ENCODE measurements at regions not wholly inside any gene's neighbourhood (a gene's known extent, or its start where the extent isn't known, plus 50 kb on each side); places are given as distances from the start of the nearest gene placed in this dataset.

GRCh38 chr3:115272036-115272824 lies 125.1 kb upstream of the ZBTB20 start:
- Histone ChIP-seq H3K9me3 (ENCODE audit: low read length) (no peaks in the 10 kb centered on the region), H3K36me3 (ENCODE audit: insufficient read depth, low read length) (no peaks in the 10 kb centered on the region), H2AFZ (ENCODE audit: low read depth, low read length) (no peak overlapping the region), H3K4me3 (ENCODE audit: low read length) (no peak overlapping the region), H3K4me1 (ENCODE audit: insufficient read depth, low read length) (peaks cover 18% of the 10 kb centered on the region), H3K27me3 (ENCODE audit: insufficient read depth, low read length) (no peaks in the 10 kb centered on the region)

- Histone ChIP-seq H3K9me3 (ENCODE audit: low read length) (no peaks in the 10 kb centered on the region), H3K4me3 (ENCODE audit: low read length) (no peak overlapping the region), H2AFZ (ENCODE audit: low read depth, low read length) (no peak overlapping the region), H3K27me3 (ENCODE audit: insufficient read depth, low read length) (no peaks in the 10 kb centered on the region), H3K4me1 (ENCODE audit: insufficient read depth, low read length) (peaks cover 15% of the 10 kb centered on the region), H3K36me3 (ENCODE audit: insufficient read depth, low read length) (no peaks in the 10 kb centered on the region)
Observed at GRCh38 chr3:115275896-115276295, 128.8 kb upstream of the ZBTB20 start.

- H2AFZ ChIP-seq (ENCODE audit: low read depth, low read length): no peak overlapping the region
Observed at GRCh38 chr3:115279939-115280338, 132.9 kb upstream of the ZBTB20 start.

GRCh38 chr3:115280506-115280905 lies 133.4 kb upstream of the ZBTB20 start:
- Histone ChIP-seq H3K4me1 (ENCODE audit: insufficient read depth, low read length) (no peaks in the 10 kb centered on the region), H3K9me3 (ENCODE audit: low read length) (no peaks in the 10 kb centered on the region), H3K27me3 (ENCODE audit: insufficient read depth, low read length) (no peaks in the 10 kb centered on the region), H3K36me3 (ENCODE audit: insufficient read depth, low read length) (no peaks in the 10 kb centered on the region), H2AFZ (ENCODE audit: low read depth, low read length) (no peak overlapping the region), H3K4me3 (ENCODE audit: low read length) (no peak overlapping the region)

More at GRCh38 chr3:115279939-115280338, 132.9 kb upstream of the ZBTB20 start:
- H3K9me3 ChIP-seq (ENCODE audit: low read length): no peaks in the 10 kb centered on the region
- H3K27me3 ChIP-seq (ENCODE audit: insufficient read depth, low read length): no peaks in the 10 kb centered on the region
- H3K4me3 ChIP-seq (ENCODE audit: low read length): no peak overlapping the region
- H3K36me3 ChIP-seq (ENCODE audit: insufficient read depth, low read length): no peaks in the 10 kb centered on the region
- no peaks in the 10 kb centered on the region for H3K4me1 ChIP-seq (ENCODE audit: insufficient read depth, low read length)

- Histone ChIP-seq H3K9me3 (ENCODE audit: low read length) (no peaks in the 10 kb centered on the region), H3K36me3 (ENCODE audit: insufficient read depth, low read length) (no peaks in the 10 kb centered on the region), H2AFZ (ENCODE audit: low read depth, low read length) (no peak overlapping the region), H3K4me1 (ENCODE audit: insufficient read depth, low read length) (no peaks in the 10 kb centered on the region), H3K27me3 (ENCODE audit: insufficient read depth, low read length) (no peaks in the 10 kb centered on the region), H3K4me3 (ENCODE audit: low read length) (no peak overlapping the region)
Observed at GRCh38 chr3:115281697-115282675, 134.9 kb upstream of the ZBTB20 start.

- Histone ChIP-seq H3K36me3 (ENCODE audit: insufficient read depth, low read length) (no peaks in the 10 kb centered on the region), H3K27me3 (ENCODE audit: insufficient read depth, low read length) (no peaks in the 10 kb centered on the region), H3K9me3 (ENCODE audit: low read length) (no peaks in the 10 kb centered on the region), H3K4me1 (ENCODE audit: insufficient read depth, low read length) (no peaks in the 10 kb centered on the region), H3K4me3 (ENCODE audit: low read length) (no peak overlapping the region), H2AFZ (ENCODE audit: low read depth, low read length) (peak overlapping the region; percentile 26)
Observed at GRCh38 chr3:115284980-115285379, 137.9 kb upstream of the ZBTB20 start.

GRCh38 chr3:115286529-115287197 lies 139.6 kb upstream of the ZBTB20 start:
- Histone ChIP-seq H3K27me3 (ENCODE audit: insufficient read depth, low read length) (no peaks in the 10 kb centered on the region), H3K36me3 (ENCODE audit: insufficient read depth, low read length) (no peaks in the 10 kb centered on the region), H3K4me1 (ENCODE audit: insufficient read depth, low read length) (no peaks in the 10 kb centered on the region), H3K9me3 (ENCODE audit: low read length) (no peaks in the 10 kb centered on the region), H3K4me3 (ENCODE audit: low read length) (no peak overlapping the region), H2AFZ (ENCODE audit: low read depth, low read length) (no peak overlapping the region)

GRCh38 chr3:115287198-115287597 lies 140.1 kb upstream of the ZBTB20 start:
- Histone ChIP-seq H3K36me3 (ENCODE audit: insufficient read depth, low read length) (no peaks in the 10 kb centered on the region), H2AFZ (ENCODE audit: low read depth, low read length) (no peak overlapping the region), H3K4me1 (ENCODE audit: insufficient read depth, low read length) (no peaks in the 10 kb centered on the region), H3K27me3 (ENCODE audit: insufficient read depth, low read length) (no peaks in the 10 kb centered on the region), H3K9me3 (ENCODE audit: low read length) (no peaks in the 10 kb centered on the region), H3K4me3 (ENCODE audit: low read length) (no peak overlapping the region)

GRCh38 chr3:115292131-115292530 lies 145.0 kb upstream of the ZBTB20 start:
- Histone ChIP-seq H3K36me3 (ENCODE audit: insufficient read depth, low read length) (no peaks in the 10 kb centered on the region), H3K27me3 (ENCODE audit: insufficient read depth, low read length) (no peaks in the 10 kb centered on the region), H3K4me1 (ENCODE audit: insufficient read depth, low read length) (peaks cover 2% of the 10 kb centered on the region), H3K9me3 (ENCODE audit: low read length) (no peaks in the 10 kb centered on the region), H2AFZ (ENCODE audit: low read depth, low read length) (no peak overlapping the region), H3K4me3 (ENCODE audit: low read length) (no peak overlapping the region)

- Histone ChIP-seq H3K4me1 (ENCODE audit: insufficient read depth, low read length) (peaks cover 2% of the 10 kb centered on the region), H3K27me3 (ENCODE audit: insufficient read depth, low read length) (no peaks in the 10 kb centered on the region), H3K9me3 (ENCODE audit: low read length) (no peaks in the 10 kb centered on the region), H3K4me3 (ENCODE audit: low read length) (no peak overlapping the region), H2AFZ (ENCODE audit: low read depth, low read length) (no peak overlapping the region), H3K36me3 (ENCODE audit: insufficient read depth, low read length) (no peaks in the 10 kb centered on the region)
Observed at GRCh38 chr3:115292677-115293165, 145.6 kb upstream of the ZBTB20 start.

- Histone ChIP-seq H3K9me3 (ENCODE audit: low read length) (no peaks in the 10 kb centered on the region), H3K36me3 (ENCODE audit: insufficient read depth, low read length) (no peaks in the 10 kb centered on the region), H3K4me3 (ENCODE audit: low read length) (no peak overlapping the region), H3K27me3 (ENCODE audit: insufficient read depth, low read length) (no peaks in the 10 kb centered on the region), H3K4me1 (ENCODE audit: insufficient read depth, low read length) (peaks cover 2% of the 10 kb centered on the region), H2AFZ (ENCODE audit: low read depth, low read length) (no peak overlapping the region)
Observed at GRCh38 chr3:115293321-115293720, 146.2 kb upstream of the ZBTB20 start.

GRCh38 chr3:115301364-115301860 lies 154.3 kb upstream of the ZBTB20 start:
- H3K9me3 ChIP-seq (ENCODE audit: low read length): no peaks in the 10 kb centered on the region
- no peak overlapping the region for H2AFZ ChIP-seq (ENCODE audit: low read depth, low read length)
- H3K4me1 ChIP-seq (ENCODE audit: insufficient read depth, low read length): peaks cover 3% of the 10 kb centered on the region
- no peak overlapping the region for H3K4me3 ChIP-seq (ENCODE audit: low read length)
- no peaks in the 10 kb centered on the region for H3K36me3 ChIP-seq (ENCODE audit: insufficient read depth, low read length)
- H3K27me3 ChIP-seq (ENCODE audit: insufficient read depth, low read length): no peaks in the 10 kb centered on the region

Measured in neuron (in vitro differentiated cells).